HG02970 (cell line): ENCODE measurements at regions not wholly inside any gene's neighbourhood (a gene's known extent, or its start where the extent isn't known, plus 50 kb on each side); places are given as distances from the start of the nearest gene placed in this dataset.
"Not testable (repeated sequence)": the region's sequence is repeated elsewhere in the genome, so short reads cannot be mapped to it uniquely, and the experiment has no call there.

Experiments
- ATAC-seq: cut with Tn5 transposase; IDR thresholded peaks from one replicate; pipeline ENCODE4 v1.9.1; 2021; ENCODE audit warnings: mild to moderate bottlenecking, moderate library complexity, moderate number of reproducible peaks; ENCODE audit not compliant: unreplicated experiment, low FRiP score

GRCh38 chr9:16299368-16299767 lies 571.1 kb downstream of the BNC2 start:
- ATAC-seq, result not testable (repeated sequence)

GRCh38 chr9:16303506-16303905 lies 567.0 kb downstream of the BNC2 start:
- no peak for ATAC-seq

- no peak for ATAC-seq
These were observed 566.2 kb downstream of the BNC2 start for GRCh38 chr9:16304301-16304700.

GRCh38 chr9:16306586-16306985 lies 563.9 kb downstream of the BNC2 start:
- ATAC-seq, result no peak

- ATAC-seq, result no peak
These were observed 562.8 kb downstream of the BNC2 start for GRCh38 chr9:16307626-16308195.

- no peak for ATAC-seq
These were observed 561.8 kb downstream of the BNC2 start for GRCh38 chr9:16308645-16309044.

- no peak for ATAC-seq
These were observed 561.4 kb downstream of the BNC2 start for GRCh38 chr9:16309082-16309468.

- ATAC-seq, result no peak
These were observed 560.8 kb downstream of the BNC2 start for GRCh38 chr9:16309469-16310271.

GRCh38 chr9:16310278-16311110 lies 560.0 kb downstream of the BNC2 start:
- ATAC-seq, result no peak

GRCh38 chr9:16312116-16312515 lies 558.4 kb downstream of the BNC2 start:
- no peak for ATAC-seq

- ATAC-seq, result no peak
These were observed 557.4 kb downstream of the BNC2 start for GRCh38 chr9:16312962-16313546.

GRCh38 chr9:16314476-16314875 lies 556.0 kb downstream of the BNC2 start:
- ATAC-seq, result no peak

- ATAC-seq, result no peak
These were observed 554.8 kb downstream of the BNC2 start for GRCh38 chr9:16315720-16316119.

GRCh38 chr9:16316456-16316855 lies 554.0 kb downstream of the BNC2 start:
- ATAC-seq, result no peak

- ATAC-seq, result no peak
These were observed 553.3 kb downstream of the BNC2 start for GRCh38 chr9:16316911-16317817.

- no peak for ATAC-seq
These were observed 551.9 kb downstream of the BNC2 start for GRCh38 chr9:16318516-16319060.

GRCh38 chr9:16319646-16320045 lies 550.8 kb downstream of the BNC2 start:
- no peak for ATAC-seq

GRCh38 chr9:16320338-16320902 lies 550.0 kb downstream of the BNC2 start:
- ATAC-seq, result no peak

- no peak for ATAC-seq
These were observed 548.9 kb downstream of the BNC2 start for GRCh38 chr9:16321461-16322119.
